Mesothelial cell of epicardium (in vitro differentiated cells): ENCODE measurements at regions not wholly inside any gene's neighbourhood (a gene's known extent, or its start where the extent isn't known, plus 50 kb on each side); places are given as distances from the start of the nearest gene placed in this dataset.

Source experiments
- DNase-seq, 2 experiments: peaks; one replicate each; pipeline ENCODE4 v3.0.0; 2021; ENCODE audit warnings: low spot score in 2 of 2; ENCODE audit not compliant: unreplicated experiment in 2 of 2
- H3K27ac Mint-ChIP-seq: 2 replicates; pipeline ENCODE4 v1.8.0; 2021; ENCODE audit warnings: mixed read lengths
- H3K27me3 Mint-ChIP-seq: 2 replicates; pipeline ENCODE4 v1.8.0; 2021; ENCODE audit warnings: low read depth, mixed read lengths
- H3K36me3 Mint-ChIP-seq: 2 replicates; pipeline ENCODE4 v1.8.0; 2021; ENCODE audit warnings: mixed read lengths
- H3K4me1 Mint-ChIP-seq: 2 replicates; pipeline ENCODE4 v1.8.0; 2021; ENCODE audit warnings: mixed read lengths
- H3K4me3 Mint-ChIP-seq: 2 replicates; pipeline ENCODE4 v1.8.0; 2021; ENCODE audit warnings: mild to moderate bottlenecking, moderate library complexity, mixed read lengths
- H3K9me3 Mint-ChIP-seq: 2 replicates; pipeline ENCODE4 v1.8.0; 2021; ENCODE audit warnings: mixed read lengths
- TF ChIP-seq, protein P1 (sequence below): fragments of 200-600 bp; sonication (generic); IDR thresholded peaks from one replicate; pipeline ENCODE4 v1.5.0; 2021; ENCODE audit warnings: antibody characterized with exemption; ENCODE audit not compliant: unreplicated experiment

- H3K27me3 Mint-ChIP-seq = no peaks in the 10 kb centered on the region
- no peak for DNase-seq
- H3K36me3 Mint-ChIP-seq = no peaks in the 10 kb centered on the region
- no peak overlapping the region for H3K4me3 Mint-ChIP-seq
- peaks cover 54% of the 10 kb centered on the region for H3K4me1 Mint-ChIP-seq
- TF ChIP-seq, protein P1, sequence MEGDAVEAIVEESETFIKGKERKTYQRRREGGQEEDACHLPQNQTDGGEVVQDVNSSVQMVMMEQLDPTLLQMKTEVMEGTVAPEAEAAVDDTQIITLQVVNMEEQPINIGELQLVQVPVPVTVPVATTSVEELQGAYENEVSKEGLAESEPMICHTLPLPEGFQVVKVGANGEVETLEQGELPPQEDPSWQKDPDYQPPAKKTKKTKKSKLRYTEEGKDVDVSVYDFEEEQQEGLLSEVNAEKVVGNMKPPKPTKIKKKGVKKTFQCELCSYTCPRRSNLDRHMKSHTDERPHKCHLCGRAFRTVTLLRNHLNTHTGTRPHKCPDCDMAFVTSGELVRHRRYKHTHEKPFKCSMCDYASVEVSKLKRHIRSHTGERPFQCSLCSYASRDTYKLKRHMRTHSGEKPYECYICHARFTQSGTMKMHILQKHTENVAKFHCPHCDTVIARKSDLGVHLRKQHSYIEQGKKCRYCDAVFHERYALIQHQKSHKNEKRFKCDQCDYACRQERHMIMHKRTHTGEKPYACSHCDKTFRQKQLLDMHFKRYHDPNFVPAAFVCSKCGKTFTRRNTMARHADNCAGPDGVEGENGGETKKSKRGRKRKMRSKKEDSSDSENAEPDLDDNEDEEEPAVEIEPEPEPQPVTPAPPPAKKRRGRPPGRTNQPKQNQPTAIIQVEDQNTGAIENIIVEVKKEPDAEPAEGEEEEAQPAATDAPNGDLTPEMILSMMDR = no peak
- peaks cover 10% of the 10 kb centered on the region for H3K9me3 Mint-ChIP-seq
- H3K27ac Mint-ChIP-seq = no peak overlapping the region
Observed at GRCh38 chr3:117527346-117527745, 817.8 kb downstream of the TUSC7 start.

DNA sequence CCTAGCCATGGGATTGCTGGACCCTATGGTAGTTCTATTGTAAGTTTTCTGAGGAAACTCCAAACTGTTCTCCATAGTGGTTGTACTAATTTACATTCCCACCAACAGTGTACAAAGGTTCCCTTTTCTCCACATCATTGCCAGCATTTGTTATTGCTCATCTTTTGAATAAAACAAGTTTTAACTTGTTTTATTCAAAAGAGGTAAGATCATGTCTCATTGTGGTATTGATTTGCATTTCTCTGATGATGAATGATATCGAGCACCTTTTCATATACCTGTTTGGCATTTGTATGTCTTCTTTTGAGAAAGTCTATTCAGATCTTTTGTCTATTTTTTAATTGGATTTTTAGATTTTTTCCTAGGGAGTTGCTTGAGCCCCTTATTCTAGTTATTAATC, 819.1 kb downstream of the TUSC7 start:
- peaks cover 10% of the 10 kb centered on the region for H3K9me3 Mint-ChIP-seq
- H3K4me3 Mint-ChIP-seq = no peak overlapping the region
- DNase-seq = no peak
- H3K36me3 Mint-ChIP-seq = no peaks in the 10 kb centered on the region
- H3K4me1 Mint-ChIP-seq = peaks cover 47% of the 10 kb centered on the region
- TF ChIP-seq, protein P1 = no peak
- H3K27ac Mint-ChIP-seq = no peak overlapping the region
- H3K27me3 Mint-ChIP-seq = no peaks in the 10 kb centered on the region

GRCh38 chr3:117531078-117531767, 821.6 kb downstream of the TUSC7 start:
- Mint-ChIP-seq H3K4me3 (no peak overlapping the region), H3K36me3 (no peaks in the 10 kb centered on the region), H3K27me3 (no peaks in the 10 kb centered on the region), H3K9me3 (peaks cover 12% of the 10 kb centered on the region), H3K27ac (peak overlapping the region; percentile 65), H3K4me1 (peaks cover 28% of the 10 kb centered on the region)
- TF ChIP-seq, protein P1 = no peak
- DNase-seq = peak in 1 of 2 experiments; percentile 40

DNA sequence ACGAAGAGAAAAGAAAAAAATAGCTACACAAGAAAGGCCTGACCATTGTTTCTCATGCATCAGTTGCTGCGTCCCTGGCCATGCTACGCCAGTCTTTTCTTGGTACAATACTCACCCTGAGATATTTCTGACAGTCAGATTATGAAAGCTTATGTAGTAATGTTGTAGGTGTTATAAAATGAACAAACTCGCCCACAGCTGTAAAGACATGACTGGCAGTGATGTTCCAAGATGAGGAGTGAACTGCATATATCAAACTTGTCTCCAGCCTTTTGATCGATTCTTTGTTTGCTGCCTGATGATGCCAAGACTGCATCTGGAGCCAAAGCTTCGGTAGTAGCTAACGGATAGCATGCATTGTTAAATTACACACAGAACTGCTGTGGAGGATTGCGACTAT, 822.7 kb downstream of the TUSC7 start:
- Mint-ChIP-seq H3K36me3 (peaks cover 4% of the 10 kb centered on the region), H3K4me1 (peaks cover 25% of the 10 kb centered on the region), H3K4me3 (no peak overlapping the region), H3K27ac (no peak overlapping the region), H3K27me3 (no peaks in the 10 kb centered on the region), H3K9me3 (peaks cover 22% of the 10 kb centered on the region)
- TF ChIP-seq, protein P1 = no peak
- no peak for DNase-seq

GRCh38 chr3:117534138-117534537, 824.6 kb downstream of the TUSC7 start:
- Mint-ChIP-seq H3K4me3 (no peak overlapping the region), H3K4me1 (peaks cover 25% of the 10 kb centered on the region), H3K36me3 (peaks cover 4% of the 10 kb centered on the region), H3K27ac (no peak overlapping the region), H3K27me3 (no peaks in the 10 kb centered on the region), H3K9me3 (peaks cover 12% of the 10 kb centered on the region)
- no peak for DNase-seq
- TF ChIP-seq, protein P1 = no peak

DNA sequence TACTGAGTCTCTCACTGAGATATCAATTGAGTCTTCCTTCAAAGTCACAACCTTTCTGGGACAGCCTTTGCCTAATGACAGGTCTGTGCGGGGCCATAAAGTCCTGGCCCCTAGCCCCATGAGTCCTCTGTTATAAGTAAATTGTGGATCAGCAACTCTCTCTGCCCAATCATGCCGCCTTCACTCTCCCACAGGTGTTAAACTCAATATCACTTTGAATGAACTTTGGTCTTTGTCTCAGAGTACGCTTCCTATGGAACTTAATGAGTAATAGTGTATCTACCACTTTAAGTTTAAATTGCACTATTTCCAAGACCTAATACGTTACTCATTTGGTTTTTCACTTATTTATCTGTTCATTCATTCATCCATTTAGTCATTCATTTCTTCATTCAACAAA, 826.4 kb downstream of the TUSC7 start:
- Mint-ChIP-seq H3K27me3 (no peaks in the 10 kb centered on the region), H3K4me1 (peaks cover 18% of the 10 kb centered on the region), H3K9me3 (peaks cover 12% of the 10 kb centered on the region), H3K27ac (no peak overlapping the region), H3K36me3 (peaks cover 4% of the 10 kb centered on the region), H3K4me3 (no peak overlapping the region)
- no peak for DNase-seq
- TF ChIP-seq, protein P1 = no peak
